Stimulated activated CD8-positive, alpha-beta memory T cell treated with anti-CD3 and anti-CD28 coated beads, Interleukin-12 subunit alpha, Interleukin-12 subunit beta, amount 100 ng/mL, for 4 hours (primary cell): ENCODE measurements at regions not wholly inside any gene's neighbourhood (a gene's known extent, or its start where the extent isn't known, plus 50 kb on each side); places are given as distances from the start of the nearest gene placed in this dataset.

Source experiments
- DNase-seq: peaks from one replicate; pipeline ENCODE4 v3.0.0-alpha.2; 2020; ENCODE audit warnings: low read depth

- no peak for DNase-seq
These were observed 53.9 kb upstream of the ECI2 start for GRCh38 chr6:4189249-4189648.

- no peak for DNase-seq
These were observed 53.4 kb upstream of the ECI2 start for GRCh38 chr6:4188801-4189200.

- no peak for DNase-seq
These were observed 52.1 kb upstream of the ECI2 start for GRCh38 chr6:4187480-4187879.

- no peak for DNase-seq
These were observed 51.0 kb upstream of the ECI2 start for GRCh38 chr6:4186385-4186784.

- DNase-seq, result no peak
These were observed 50.5 kb upstream of the ECI2 start for GRCh38 chr6:4185846-4186245.

GRCh38 chr6:4185419-4185818 is 50.0 kb upstream of the ECI2 start:
- DNase-seq, result no peak
